Stimulated activated CD4-positive, alpha-beta T cell treated with anti-CD3 and anti-CD28 coated beads, Interleukin-1b, Interleukin-23, amount 100 ng/mL, for 48 hours (primary cell): ENCODE measurements at regions not wholly inside any gene's neighbourhood (a gene's known extent, or its start where the extent isn't known, plus 50 kb on each side); places are given as distances from the start of the nearest gene placed in this dataset.
"Not testable (repeated sequence)": the region's sequence is repeated elsewhere in the genome, so short reads cannot be mapped to it uniquely, and the experiment has no call there.

Source experiments
- DNase-seq: peaks from one replicate; pipeline ENCODE4 v3.0.0-alpha.2; 2020

- no peak for DNase-seq
Observed at GRCh38 chr2:180829261-180829660, 151.1 kb upstream of the UBE2E3 start.

- DNase-seq = no peak
Observed at GRCh38 chr2:180828756-180829155, 151.6 kb upstream of the UBE2E3 start.

GRCh38 chr2:180823546-180824141 lies 156.8 kb upstream of the UBE2E3 start:
- no peak for DNase-seq

- no peak for DNase-seq
Observed at GRCh38 chr2:180819106-180819505, 161.3 kb upstream of the UBE2E3 start.

- DNase-seq = not testable (repeated sequence)
Observed at GRCh38 chr2:180818700-180819099, 161.7 kb upstream of the UBE2E3 start.

GRCh38 chr2:180799141-180799540 lies 181.3 kb upstream of the UBE2E3 start:
- no peak for DNase-seq

- no peak for DNase-seq
Observed at GRCh38 chr2:180790891-180791290, 189.5 kb upstream of the UBE2E3 start.

GRCh38 chr2:180787330-180787729 lies 193.1 kb upstream of the UBE2E3 start:
- DNase-seq = no peak

- DNase-seq = no peak
Observed at GRCh38 chr2:180781276-180781675, 199.1 kb upstream of the UBE2E3 start.

GRCh38 chr2:180778291-180778690 lies 202.1 kb upstream of the UBE2E3 start:
- no peak for DNase-seq

GRCh38 chr2:180776921-180777320 lies 203.5 kb upstream of the UBE2E3 start:
- DNase-seq = no peak

- no peak for DNase-seq
Observed at GRCh38 chr2:180775711-180776110, 204.7 kb upstream of the UBE2E3 start.

- DNase-seq = not testable (repeated sequence)
Observed at GRCh38 chr2:180765316-180765715, 215.1 kb upstream of the UBE2E3 start.

- no peak for DNase-seq
Observed at GRCh38 chr2:180763263-180763989, 217.0 kb upstream of the UBE2E3 start.

- DNase-seq = no peak
Observed at GRCh38 chr2:180761224-180761623, 219.2 kb upstream of the UBE2E3 start.

GRCh38 chr2:180759631-180760030 lies 220.8 kb upstream of the UBE2E3 start:
- DNase-seq = no peak

- DNase-seq = no peak
Observed at GRCh38 chr2:180753809-180754761, 226.3 kb upstream of the UBE2E3 start.

- DNase-seq = no peak
Observed at GRCh38 chr2:180751306-180751920, 229.0 kb upstream of the UBE2E3 start.

GRCh38 chr2:180747728-180748127 lies 232.7 kb upstream of the UBE2E3 start:
- no peak for DNase-seq

- DNase-seq = no peak
Observed at GRCh38 chr2:180743401-180743800, 237.0 kb upstream of the UBE2E3 start.

- no peak for DNase-seq
Observed at GRCh38 chr2:180742801-180743200, 237.6 kb upstream of the UBE2E3 start.

GRCh38 chr2:180739070-180739469 lies 241.3 kb upstream of the UBE2E3 start:
- DNase-seq = no peak

- DNase-seq = no peak
Observed at GRCh38 chr2:180735799-180736198, 244.6 kb upstream of the UBE2E3 start.
